Neural cell (in vitro differentiated cells): ENCODE measurements at regions not wholly inside any gene's neighbourhood (a gene's known extent, or its start where the extent isn't known, plus 50 kb on each side); places are given as distances from the start of the nearest gene placed in this dataset.
A peak's percentile ranks its signal among the peaks of the same experiment; 100 is the strongest.

ENCODE experiments used
- TAF1 ChIP-seq: IDR thresholded peaks from 2 replicates; pipeline ENCODE4 v1.6.1; 2012; ENCODE audit warnings: low read depth
- TF ChIP-seq, protein P1 (sequence below): IDR thresholded peaks from 2 replicates; pipeline ENCODE4 v1.6.1; 2012; ENCODE audit warnings: borderline replicate concordance
- TF ChIP-seq, protein P2 (sequence below): fragments of 450-650 bp; IDR thresholded peaks from 2 replicates; pipeline ENCODE4 v1.5.1; 2014; ENCODE audit warnings: antibody characterized with exemption, mild to moderate bottlenecking, moderate library complexity; ENCODE audit not compliant: poor library complexity, severe bottlenecking

DNA sequence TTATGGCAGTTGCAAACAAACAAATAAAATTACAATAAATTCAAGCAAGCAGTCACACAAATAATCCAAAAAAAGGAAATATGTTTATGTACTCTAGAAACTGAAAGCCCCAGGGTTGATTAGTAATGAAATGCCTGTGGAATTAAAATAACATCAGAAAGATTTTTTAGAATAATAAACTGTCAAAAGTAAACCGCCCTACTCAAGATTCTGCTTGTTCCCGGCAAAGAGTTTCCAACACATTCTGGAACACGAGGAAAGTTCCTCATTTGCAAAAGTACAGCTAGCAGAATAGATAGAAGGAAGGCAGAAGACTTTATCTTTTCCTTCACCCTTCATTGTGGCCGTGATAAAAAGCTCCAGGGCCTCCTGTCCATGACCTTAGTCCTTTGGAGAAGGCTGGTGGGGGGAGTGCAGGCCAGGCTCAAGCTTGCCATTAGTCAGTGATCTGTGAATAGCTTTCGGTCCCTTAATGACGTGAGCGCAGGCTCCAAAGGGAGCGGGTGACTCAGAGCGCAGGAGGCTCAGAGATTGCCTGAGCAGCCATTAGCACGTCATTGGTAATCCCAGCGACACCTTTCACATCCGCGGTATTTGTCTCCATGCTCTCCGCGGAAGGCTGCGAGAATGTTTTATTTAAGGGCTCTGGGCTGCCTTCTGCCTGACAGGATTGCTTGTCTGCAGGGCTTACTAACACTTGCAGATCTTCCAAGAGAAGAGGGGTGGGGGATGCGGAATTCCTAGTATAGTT is 458.3 kb downstream of the METTL15 start:
- TF ChIP-seq, protein P1, sequence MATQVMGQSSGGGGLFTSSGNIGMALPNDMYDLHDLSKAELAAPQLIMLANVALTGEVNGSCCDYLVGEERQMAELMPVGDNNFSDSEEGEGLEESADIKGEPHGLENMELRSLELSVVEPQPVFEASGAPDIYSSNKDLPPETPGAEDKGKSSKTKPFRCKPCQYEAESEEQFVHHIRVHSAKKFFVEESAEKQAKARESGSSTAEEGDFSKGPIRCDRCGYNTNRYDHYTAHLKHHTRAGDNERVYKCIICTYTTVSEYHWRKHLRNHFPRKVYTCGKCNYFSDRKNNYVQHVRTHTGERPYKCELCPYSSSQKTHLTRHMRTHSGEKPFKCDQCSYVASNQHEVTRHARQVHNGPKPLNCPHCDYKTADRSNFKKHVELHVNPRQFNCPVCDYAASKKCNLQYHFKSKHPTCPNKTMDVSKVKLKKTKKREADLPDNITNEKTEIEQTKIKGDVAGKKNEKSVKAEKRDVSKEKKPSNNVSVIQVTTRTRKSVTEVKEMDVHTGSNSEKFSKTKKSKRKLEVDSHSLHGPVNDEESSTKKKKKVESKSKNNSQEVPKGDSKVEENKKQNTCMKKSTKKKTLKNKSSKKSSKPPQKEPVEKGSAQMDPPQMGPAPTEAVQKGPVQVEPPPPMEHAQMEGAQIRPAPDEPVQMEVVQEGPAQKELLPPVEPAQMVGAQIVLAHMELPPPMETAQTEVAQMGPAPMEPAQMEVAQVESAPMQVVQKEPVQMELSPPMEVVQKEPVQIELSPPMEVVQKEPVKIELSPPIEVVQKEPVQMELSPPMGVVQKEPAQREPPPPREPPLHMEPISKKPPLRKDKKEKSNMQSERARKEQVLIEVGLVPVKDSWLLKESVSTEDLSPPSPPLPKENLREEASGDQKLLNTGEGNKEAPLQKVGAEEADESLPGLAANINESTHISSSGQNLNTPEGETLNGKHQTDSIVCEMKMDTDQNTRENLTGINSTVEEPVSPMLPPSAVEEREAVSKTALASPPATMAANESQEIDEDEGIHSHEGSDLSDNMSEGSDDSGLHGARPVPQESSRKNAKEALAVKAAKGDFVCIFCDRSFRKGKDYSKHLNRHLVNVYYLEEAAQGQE, result peak; percentile 81
- TF ChIP-seq, protein P2, sequence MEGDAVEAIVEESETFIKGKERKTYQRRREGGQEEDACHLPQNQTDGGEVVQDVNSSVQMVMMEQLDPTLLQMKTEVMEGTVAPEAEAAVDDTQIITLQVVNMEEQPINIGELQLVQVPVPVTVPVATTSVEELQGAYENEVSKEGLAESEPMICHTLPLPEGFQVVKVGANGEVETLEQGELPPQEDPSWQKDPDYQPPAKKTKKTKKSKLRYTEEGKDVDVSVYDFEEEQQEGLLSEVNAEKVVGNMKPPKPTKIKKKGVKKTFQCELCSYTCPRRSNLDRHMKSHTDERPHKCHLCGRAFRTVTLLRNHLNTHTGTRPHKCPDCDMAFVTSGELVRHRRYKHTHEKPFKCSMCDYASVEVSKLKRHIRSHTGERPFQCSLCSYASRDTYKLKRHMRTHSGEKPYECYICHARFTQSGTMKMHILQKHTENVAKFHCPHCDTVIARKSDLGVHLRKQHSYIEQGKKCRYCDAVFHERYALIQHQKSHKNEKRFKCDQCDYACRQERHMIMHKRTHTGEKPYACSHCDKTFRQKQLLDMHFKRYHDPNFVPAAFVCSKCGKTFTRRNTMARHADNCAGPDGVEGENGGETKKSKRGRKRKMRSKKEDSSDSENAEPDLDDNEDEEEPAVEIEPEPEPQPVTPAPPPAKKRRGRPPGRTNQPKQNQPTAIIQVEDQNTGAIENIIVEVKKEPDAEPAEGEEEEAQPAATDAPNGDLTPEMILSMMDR, result no peak
- TF ChIP-seq TAF1, result no peak
